ENCODE measurements at regions not wholly inside any gene's neighbourhood (a gene's known extent, or its start where the extent isn't known, plus 50 kb on each side); places are given as distances from the start of the nearest gene placed in this dataset.

DNA sequence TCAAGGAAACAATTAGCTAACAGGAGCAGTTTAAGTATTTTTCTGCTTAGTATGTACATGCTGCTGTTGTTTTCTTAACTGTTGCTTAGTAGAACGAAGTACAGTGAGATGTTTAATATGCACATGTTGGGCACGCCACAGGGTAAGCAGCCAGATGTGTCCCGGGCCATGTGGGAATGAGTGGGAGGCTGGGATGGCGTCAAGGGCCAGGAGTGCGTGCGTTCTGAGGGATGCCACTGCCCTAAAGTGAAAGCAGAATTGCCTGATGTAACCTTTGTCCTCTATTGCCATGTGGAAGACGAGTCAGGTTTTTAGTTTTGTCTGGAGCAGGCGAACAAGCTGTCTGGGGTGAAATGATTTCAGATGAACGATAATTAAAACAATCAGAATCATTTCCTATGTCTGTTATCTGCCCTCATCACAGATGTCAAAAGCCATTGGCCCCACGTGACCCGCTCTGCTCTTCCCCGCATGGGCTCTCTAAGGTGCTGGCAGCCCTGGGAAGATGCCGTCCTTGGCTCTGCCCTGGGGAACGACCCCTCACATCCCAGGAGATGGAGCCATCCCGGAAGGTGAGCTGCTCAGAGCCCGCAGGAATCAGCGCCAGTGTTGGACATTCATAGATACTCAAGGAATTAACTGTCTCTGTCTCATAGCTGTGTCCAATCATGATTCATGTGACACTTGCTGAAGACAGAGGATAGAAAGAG is 356.6 kb upstream of the IRX4 start:
- Histone ChIP-seq H3K4me3 (ENCODE audit: low read length in 2 of 2) (no peak overlapping the region), H3K9me3 (ENCODE audit: control insufficient read depth in 1 of 2, low read length in 2 of 2) (no peaks in the 10 kb centered on the region), H3K27me3 (ENCODE audit: insufficient read depth, low read length) (no peaks in the 10 kb centered on the region), H3K4me1 (ENCODE audit: insufficient read depth, low read length) (no peaks in the 10 kb centered on the region), H3K36me3 (ENCODE audit: insufficient read depth, low read length) (no peaks in the 10 kb centered on the region), H3K27ac (ENCODE audit: low read depth, low read length) (no peak overlapping the region)
- intact Hi-C loops (cut with micrococcal nuclease) = no loop called here
- H3K4me3 Mint-ChIP-seq = no peak overlapping the region
- CTCF ChIA-PET (ENCODE audit: partially characterized antibody) = no interaction called here
- DNase-seq = no peak
- H3K4me1 Mint-ChIP-seq = no peaks in the 10 kb centered on the region
- H3K36me3 Mint-ChIP-seq = no peaks in the 10 kb centered on the region
- no peak overlapping the region for H3K27ac Mint-ChIP-seq
- peaks cover 6 to 21% (median 15%) of the 10 kb centered on the region in 8 donors for H3K9me3 Mint-ChIP-seq
- POLR2A ChIA-PET (ENCODE audit: partially characterized antibody) = no interaction called here
- H3K27me3 Mint-ChIP-seq = peaks cover 2 to 3% of the 10 kb centered on the region in 2 donors

DNA sequence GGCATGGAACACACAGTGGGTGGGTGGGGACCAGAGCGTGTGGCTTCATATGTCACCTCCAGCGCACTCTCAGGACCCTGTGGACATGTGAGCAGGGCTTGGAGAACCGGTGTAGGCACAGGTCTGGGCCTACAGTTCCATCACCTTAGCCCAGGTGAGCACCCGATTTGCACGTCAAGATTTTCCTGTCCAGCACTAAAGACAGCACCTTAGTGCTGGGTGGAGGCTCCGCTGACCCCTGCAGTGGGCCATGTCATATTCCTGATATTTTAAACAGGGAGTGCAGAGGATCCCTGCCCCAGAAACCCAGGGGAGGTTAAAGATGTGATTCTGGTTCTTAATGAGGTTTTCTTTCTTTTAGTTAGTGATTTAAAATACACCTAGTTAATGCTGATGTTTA is 356.0 kb upstream of the IRX4 start:
- no peaks in the 10 kb centered on the region for H3K36me3 ChIP-seq (ENCODE audit: insufficient read depth, low read length)
- H3K36me3 Mint-ChIP-seq = no peaks in the 10 kb centered on the region
- intact Hi-C loops (cut with micrococcal nuclease) = no loop called here
- H3K27ac ChIP-seq (ENCODE audit: low read depth, low read length) = no peak overlapping the region
- peaks cover 6 to 27% (median 20%) of the 10 kb centered on the region in 8 donors for H3K9me3 Mint-ChIP-seq
- H3K4me3 ChIP-seq (ENCODE audit: low read length in 2 of 2) = no peak overlapping the region
- H3K27me3 Mint-ChIP-seq = peaks cover 2 to 3% of the 10 kb centered on the region in 2 donors
- H3K9me3 ChIP-seq (ENCODE audit: control insufficient read depth in 1 of 2, low read length in 2 of 2) = no peaks in the 10 kb centered on the region
- H3K27ac Mint-ChIP-seq = no peak overlapping the region
- ChIA-PET POLR2A (ENCODE audit: partially characterized antibody) (no interaction called here), CTCF (ENCODE audit: partially characterized antibody) (no interaction called here)
- H3K4me3 Mint-ChIP-seq = no peak overlapping the region
- H3K27me3 ChIP-seq (ENCODE audit: insufficient read depth, low read length) = no peaks in the 10 kb centered on the region
- no peak for DNase-seq
- no peaks in the 10 kb centered on the region for H3K4me1 ChIP-seq (ENCODE audit: insufficient read depth, low read length)
- H3K4me1 Mint-ChIP-seq = no peaks in the 10 kb centered on the region

DNA sequence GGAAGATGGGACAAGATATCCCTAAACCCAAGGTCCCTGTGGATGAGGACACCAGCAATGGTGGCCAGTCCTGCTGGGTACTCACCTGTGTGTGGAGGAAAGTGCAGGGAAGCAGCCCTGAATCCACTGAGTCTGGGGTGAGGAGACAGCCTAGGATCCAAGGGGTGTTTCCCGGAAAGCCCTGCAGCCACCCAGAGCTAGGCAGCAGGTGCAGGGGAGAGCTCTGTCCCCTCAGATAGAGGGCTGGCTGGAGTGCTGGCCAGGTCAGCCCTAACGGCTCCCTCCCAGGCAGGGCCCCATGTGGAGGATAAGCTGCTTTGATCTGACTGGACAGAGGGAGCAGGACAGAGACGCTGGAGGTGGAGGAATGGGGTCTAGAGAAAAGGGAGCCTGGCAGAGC is 344.7 kb upstream of the IRX4 start:
- no peak overlapping the region for H3K4me3 Mint-ChIP-seq
- H3K27me3 Mint-ChIP-seq = peaks cover 0 to 4% of the 10 kb centered on the region in 2 donors
- DNase-seq = no peak
- Histone ChIP-seq H3K4me3 (ENCODE audit: low read length in 2 of 2) (no peak overlapping the region), H3K4me1 (ENCODE audit: insufficient read depth, low read length) (no peaks in the 10 kb centered on the region), H3K9me3 (ENCODE audit: control insufficient read depth in 1 of 2, low read length in 2 of 2) (no peaks in the 10 kb centered on the region), H3K27me3 (ENCODE audit: insufficient read depth, low read length) (no peaks in the 10 kb centered on the region), H3K27ac (ENCODE audit: low read depth, low read length) (no peak overlapping the region), H3K36me3 (ENCODE audit: insufficient read depth, low read length) (no peaks in the 10 kb centered on the region)
- ChIA-PET CTCF (ENCODE audit: partially characterized antibody) (no interaction called here), POLR2A (ENCODE audit: partially characterized antibody) (no interaction called here)
- no peak overlapping the region for H3K27ac Mint-ChIP-seq
- H3K36me3 Mint-ChIP-seq = no peaks in the 10 kb centered on the region
- H3K9me3 Mint-ChIP-seq = no peaks in the 10 kb centered on the region
- intact Hi-C loops (cut with micrococcal nuclease) = no loop called here
- H3K4me1 Mint-ChIP-seq = no peaks in the 10 kb centered on the region

DNA sequence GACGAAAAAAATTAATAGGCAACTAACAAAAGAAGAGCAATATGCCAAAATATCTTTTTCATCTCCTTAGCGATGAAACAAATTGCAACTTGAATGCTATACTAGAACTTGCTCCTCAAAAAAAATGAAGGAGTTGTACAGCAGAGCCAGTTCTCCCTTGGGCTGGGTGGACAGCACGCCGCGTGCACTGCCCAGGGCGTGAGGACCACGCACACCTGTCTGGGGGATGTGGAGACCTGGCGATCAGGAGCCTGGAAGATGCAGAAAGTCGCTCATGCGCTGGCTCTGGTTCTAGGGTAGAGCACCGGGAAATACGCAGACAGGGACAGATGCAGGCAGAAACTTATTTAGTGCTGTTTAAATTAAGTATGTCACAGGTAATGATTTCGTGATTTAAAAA is 342.0 kb upstream of the IRX4 start:
- Histone ChIP-seq H3K27me3 (ENCODE audit: insufficient read depth, low read length) (no peaks in the 10 kb centered on the region), H3K9me3 (ENCODE audit: control insufficient read depth in 1 of 2, low read length in 2 of 2) (no peaks in the 10 kb centered on the region), H3K27ac (ENCODE audit: low read depth, low read length) (no peak overlapping the region), H3K4me3 (ENCODE audit: low read length in 2 of 2) (no peak overlapping the region), H3K36me3 (ENCODE audit: insufficient read depth, low read length) (no peaks in the 10 kb centered on the region), H3K4me1 (ENCODE audit: insufficient read depth, low read length) (no peaks in the 10 kb centered on the region)
- intact Hi-C loops (cut with micrococcal nuclease) = no loop called here
- no peak for DNase-seq
- Mint-ChIP-seq H3K36me3 (no peaks in the 10 kb centered on the region), H3K9me3 (peaks cover 0 to 1% (median 0%) of the 10 kb centered on the region in 8 donors), H3K27me3 (no peaks in the 10 kb centered on the region), H3K27ac (no peak overlapping the region), H3K4me1 (no peaks in the 10 kb centered on the region), H3K4me3 (peak overlapping the region in 1 of 8 donors; percentile 8)
- POLR2A ChIA-PET (ENCODE audit: partially characterized antibody) = no interaction called here
- CTCF ChIA-PET (ENCODE audit: partially characterized antibody) = no interaction called here

DNA sequence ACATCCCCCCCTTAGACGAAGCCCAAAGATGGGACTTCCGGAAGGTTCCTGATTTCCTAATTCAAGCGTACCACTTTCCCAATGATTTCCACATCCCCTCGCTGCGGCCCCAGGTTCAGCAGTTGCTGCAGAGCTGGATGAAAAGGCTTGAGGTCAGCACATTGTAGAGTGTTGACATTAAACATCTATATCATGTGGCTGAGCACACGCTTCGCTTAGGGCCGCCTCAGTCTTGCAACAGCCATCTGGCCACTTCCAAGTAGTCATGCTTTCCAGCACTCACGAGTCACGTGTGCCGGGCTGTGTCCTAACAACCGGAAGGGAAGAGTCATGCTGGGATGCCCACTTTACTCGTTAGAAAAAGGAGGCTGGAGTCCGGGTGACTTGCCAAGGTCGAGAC is 340.6 kb upstream of the IRX4 start:
- Histone ChIP-seq H3K4me1 (ENCODE audit: insufficient read depth, low read length) (no peaks in the 10 kb centered on the region), H3K4me3 (ENCODE audit: low read length in 2 of 2) (no peak overlapping the region), H3K27ac (ENCODE audit: low read depth, low read length) (no peak overlapping the region), H3K36me3 (ENCODE audit: insufficient read depth, low read length) (no peaks in the 10 kb centered on the region), H3K9me3 (ENCODE audit: control insufficient read depth in 1 of 2, low read length in 2 of 2) (no peaks in the 10 kb centered on the region), H3K27me3 (ENCODE audit: insufficient read depth, low read length) (no peaks in the 10 kb centered on the region)
- Mint-ChIP-seq H3K27ac (no peak overlapping the region), H3K4me3 (no peak overlapping the region), H3K27me3 (no peaks in the 10 kb centered on the region), H3K36me3 (no peaks in the 10 kb centered on the region), H3K4me1 (no peaks in the 10 kb centered on the region), H3K9me3 (peaks cover 0 to 2% (median 0%) of the 10 kb centered on the region in 8 donors)
- CTCF ChIA-PET (ENCODE audit: partially characterized antibody) = no interaction called here
- intact Hi-C loops (cut with micrococcal nuclease) = no loop called here
- POLR2A ChIA-PET (ENCODE audit: partially characterized antibody) = no interaction called here
- DNase-seq = no peak

DNA sequence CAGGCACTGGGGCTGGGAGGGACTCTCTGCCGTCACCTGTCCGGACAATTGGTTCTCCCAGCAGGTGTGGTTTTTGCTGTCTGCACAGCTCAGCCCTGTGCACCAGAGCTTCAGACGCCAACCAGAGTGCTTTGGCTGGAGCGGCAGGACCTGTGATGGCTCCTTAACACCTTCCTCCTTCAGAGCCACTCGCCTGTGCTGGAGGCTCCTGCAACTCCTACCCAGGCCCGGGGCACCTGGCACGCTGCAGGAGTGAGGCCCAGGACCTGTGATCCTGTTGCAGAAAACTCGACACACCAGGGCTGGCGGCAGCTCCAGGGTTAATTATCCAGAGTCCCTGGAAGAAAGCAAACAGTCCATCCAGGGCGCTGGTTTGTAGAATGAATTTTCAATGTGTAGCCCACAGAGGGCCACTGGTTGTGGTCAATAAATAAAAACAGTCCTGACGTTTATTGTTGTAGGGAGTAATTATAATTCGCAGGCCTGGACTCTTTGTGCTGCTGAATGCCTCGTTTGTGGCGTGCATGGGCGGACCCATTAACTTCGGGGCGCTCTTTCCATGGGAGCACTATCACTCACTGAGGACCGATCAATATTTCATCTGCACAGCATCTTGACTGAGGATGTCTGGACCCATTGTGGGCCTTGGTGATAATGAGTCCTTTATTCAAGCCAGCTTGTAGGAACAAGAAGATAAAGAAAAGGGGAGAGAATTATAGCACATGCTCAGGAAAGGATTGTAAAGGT is 339.7 kb upstream of the IRX4 start:
- H3K4me3 ChIP-seq (ENCODE audit: low read length in 2 of 2) = no peak overlapping the region
- no peaks in the 10 kb centered on the region for H3K27me3 ChIP-seq (ENCODE audit: insufficient read depth, low read length)
- H3K9me3 Mint-ChIP-seq = peaks cover 0 to 2% (median 0%) of the 10 kb centered on the region in 8 donors
- intact Hi-C loops (cut with micrococcal nuclease) = no loop called here
- no peaks in the 10 kb centered on the region for H3K27me3 Mint-ChIP-seq
- CTCF ChIA-PET (ENCODE audit: partially characterized antibody) = no interaction called here
- no peak overlapping the region for H3K4me3 Mint-ChIP-seq
- H3K27ac Mint-ChIP-seq = no peak overlapping the region
- no peaks in the 10 kb centered on the region for H3K36me3 ChIP-seq (ENCODE audit: insufficient read depth, low read length)
- POLR2A ChIA-PET (ENCODE audit: partially characterized antibody) = no interaction called here
- H3K4me1 ChIP-seq (ENCODE audit: insufficient read depth, low read length) = no peaks in the 10 kb centered on the region
- H3K9me3 ChIP-seq (ENCODE audit: control insufficient read depth in 1 of 2, low read length in 2 of 2) = no peaks in the 10 kb centered on the region
- no peaks in the 10 kb centered on the region for H3K36me3 Mint-ChIP-seq
- H3K27ac ChIP-seq (ENCODE audit: low read depth, low read length) = no peak overlapping the region
- no peak for DNase-seq
- no peaks in the 10 kb centered on the region for H3K4me1 Mint-ChIP-seq

DNA sequence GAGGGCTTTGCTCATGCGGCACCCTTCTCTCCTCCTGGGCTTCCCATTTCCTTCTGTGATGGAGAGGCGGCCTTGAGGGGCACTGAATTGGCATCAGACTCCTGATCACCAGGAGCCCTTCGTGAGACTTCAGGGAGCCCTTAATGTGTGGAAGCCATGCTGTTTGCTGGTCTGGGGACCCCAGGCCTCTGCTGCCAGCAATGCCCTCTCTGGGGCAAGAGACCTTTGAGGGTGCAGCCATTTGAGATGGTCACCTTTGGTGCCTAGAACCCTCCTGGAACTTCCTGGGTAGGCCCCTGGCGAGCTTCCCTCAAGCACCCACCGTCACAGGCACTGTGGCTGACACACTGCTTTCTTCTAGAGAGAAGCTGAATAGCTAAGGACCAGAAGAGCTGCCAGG is 338.7 kb upstream of the IRX4 start:
- Mint-ChIP-seq H3K9me3 (peaks cover 0 to 2% (median 0%) of the 10 kb centered on the region in 8 donors), H3K4me3 (no peak overlapping the region), H3K27ac (no peak overlapping the region), H3K36me3 (no peaks in the 10 kb centered on the region), H3K27me3 (no peaks in the 10 kb centered on the region), H3K4me1 (no peaks in the 10 kb centered on the region)
- no peak for DNase-seq
- intact Hi-C loops (cut with micrococcal nuclease) = no loop called here
- Histone ChIP-seq H3K4me3 (ENCODE audit: low read length in 2 of 2) (no peak overlapping the region), H3K4me1 (ENCODE audit: insufficient read depth, low read length) (no peaks in the 10 kb centered on the region), H3K27ac (ENCODE audit: low read depth, low read length) (no peak overlapping the region), H3K27me3 (ENCODE audit: insufficient read depth, low read length) (no peaks in the 10 kb centered on the region), H3K36me3 (ENCODE audit: insufficient read depth, low read length) (no peaks in the 10 kb centered on the region), H3K9me3 (ENCODE audit: control insufficient read depth in 1 of 2, low read length in 2 of 2) (no peaks in the 10 kb centered on the region)
- POLR2A ChIA-PET (ENCODE audit: partially characterized antibody) = no interaction called here
- CTCF ChIA-PET (ENCODE audit: partially characterized antibody) = no interaction called here

Measured in CD4-positive, alpha-beta memory T cell (primary cell).